M059J (cell line): ENCODE measurements at regions not wholly inside any gene's neighbourhood (a gene's known extent, or its start where the extent isn't known, plus 50 kb on each side); places are given as distances from the start of the nearest gene placed in this dataset.

ENCODE experiments used
- DNase-seq: peaks from one replicate; pipeline ENCODE4 v3.0.0-alpha.2; 2012; ENCODE audit warnings: low read depth

GRCh38 chr10:101297901-101298486 is 56.0 kb upstream of the BTRC start:
- peak; percentile 48 for DNase-seq

- DNase-seq, result no peak
Observed at GRCh38 chr10:101299211-101299610, 54.8 kb upstream of the BTRC start.

GRCh38 chr10:101301111-101301731 is 52.7 kb upstream of the BTRC start:
- peak; percentile 40 for DNase-seq

GRCh38 chr10:101303087-101303703 is 50.8 kb upstream of the BTRC start:
- no peak for DNase-seq
